Esophagus muscularis mucosa (tissue), 4 donors: ENCODE measurements at regions not wholly inside any gene's neighbourhood (a gene's known extent, or its start where the extent isn't known, plus 50 kb on each side); places are given as distances from the start of the nearest gene placed in this dataset.
"Not testable (repeated sequence)": the region's sequence is repeated elsewhere in the genome, so short reads cannot be mapped to it uniquely, and the experiment has no call there.

Experiments used
- DNase-seq: peaks from one replicate; pipeline ENCODE4 v3.0.0-alpha.2; 2017; ENCODE audit errors: extremely low spot score
- H3K27ac ChIP-seq, 4 donors: fragments of 200-600 bp; sonication (generic); replicated peaks in 1 of 4; 1 replicate in 3 of 4; 2 replicates in 1 of 4; pipeline ENCODE4 v1.5.1; 2016 to 2019; ENCODE audit warnings: mild to moderate bottlenecking in 1 of 4
- H3K27me3 ChIP-seq, 4 donors: fragments of 200-600 bp; sonication (generic); one replicate each; pipeline versions ENCODE4 v1.5.1 to v1.6.0; 2016 to 2019
- H3K36me3 ChIP-seq, 4 donors: fragments of 200-600 bp; sonication (generic); one replicate each; pipeline ENCODE4 v1.5.1; 2016 to 2019
- H3K4me1 ChIP-seq, 4 donors: fragments of 200-600 bp; sonication (generic); one replicate each; pipeline ENCODE4 v1.5.1; 2016 to 2019
- H3K4me3 ChIP-seq, 4 donors: fragments of 200-600 bp; sonication (generic); 1 replicate in 2 of 4; 2 replicates in 2 of 4; pipeline ENCODE4 v1.5.1; 2016 to 2019; ENCODE audit warnings: mild to moderate bottlenecking in 4 of 4, moderate library complexity in 1 of 4
- H3K9me3 ChIP-seq, 4 donors: fragments of 200-600 bp; sonication (generic); 1 replicate in 3 of 4; 2 replicates in 1 of 4; pipeline ENCODE4 v1.5.1; 2016 to 2019
- CTCF ChIP-seq, 3 experiments: fragments of 200-600 bp in 2 of 3; fragments of 450-650 bp in 1 of 3; sonication (generic) in 2 of 3; IDR thresholded peaks; one replicate each; pipeline ENCODE4 v1.5.1; 2017 to 2019; ENCODE audit warnings: antibody characterized with exemption in 3 of 3, mild to moderate bottlenecking in 2 of 3, moderate library complexity in 1 of 3
- EP300 ChIP-seq: sonication (generic); formaldehyde crosslinking; IDR thresholded peaks from one replicate; pipeline ENCODE4 v1.6.1; 2017; ENCODE audit warnings: antibody characterized with exemption
- POLR2A ChIP-seq: fragments of 450-650 bp; IDR thresholded peaks from one replicate; pipeline ENCODE4 v1.6.1; 2017; ENCODE audit warnings: antibody characterized with exemption, moderate library complexity, mild to moderate bottlenecking, low read depth
- POLR2AphosphoS5 ChIP-seq, 2 donors: sonication (generic); formaldehyde crosslinking; IDR thresholded peaks; one replicate each; pipeline ENCODE4 v1.6.1; 2017; ENCODE audit warnings: antibody characterized with exemption in 2 of 2
- WGBS: methylation state at CpG from one replicate; pipeline ENCODE4 v1.1.5; 2018; 5-methylcytosine and 5-hydroxymethylcytosine counted together
- intact Hi-C: fragments of 100-400 bp; cut with DNase I; formaldehyde crosslinking; loops from one replicate; pipeline ENCODE4 v1.15.1; 2023

- no peak for TF ChIP-seq CTCF (IDR thresholded peaks at IDR 0.05)
- TF ChIP-seq POLR2AphosphoS5 (IDR thresholded peaks at IDR 0.05): no peak
- TF ChIP-seq EP300: no peak
- TF ChIP-seq POLR2A: no peak
- DNase-seq: no peak
- peaks cover 0 to 13% (median 0%) of the 10 kb centered on the region in 4 donors for H3K9me3 ChIP-seq
- no peaks in the 10 kb centered on the region for H3K27me3 ChIP-seq
- no peaks in the 10 kb centered on the region for H3K4me1 ChIP-seq
- no peak overlapping the region for H3K27ac ChIP-seq
- H3K4me3 ChIP-seq: no peak overlapping the region
- H3K36me3 ChIP-seq: no peaks in the 10 kb centered on the region
- intact Hi-C loops: no loop called here
- WGBS: 88% methylated on average over 1 of the region's 1 CpG
Measured at GRCh38 chr1:60808676-60809075, 273.7 kb upstream of the NFIA start.

- WGBS: 96% methylated on average over 2 of the region's 2 CpGs
- no peaks in the 10 kb centered on the region for H3K27me3 ChIP-seq
- no peak overlapping the region for H3K4me3 ChIP-seq
- no peak overlapping the region for H3K27ac ChIP-seq
- DNase-seq: no peak
- peaks cover 0 to 13% (median 0%) of the 10 kb centered on the region in 4 donors for H3K9me3 ChIP-seq
- H3K4me1 ChIP-seq: no peaks in the 10 kb centered on the region
- TF ChIP-seq EP300 (no peak), CTCF (IDR thresholded peaks at IDR 0.05) (no peak), POLR2A (no peak), POLR2AphosphoS5 (IDR thresholded peaks at IDR 0.05) (no peak)
- no peaks in the 10 kb centered on the region for H3K36me3 ChIP-seq
- intact Hi-C loops: no loop called here
Measured at GRCh38 chr1:60802884-60803283, 279.5 kb upstream of the NFIA start.

GRCh38 chr1:60797351-60797750 lies 285.0 kb upstream of the NFIA start:
- Histone ChIP-seq H3K9me3 (no peaks in the 10 kb centered on the region), H3K27ac (no peak overlapping the region), H3K4me3 (no peak overlapping the region), H3K4me1 (no peaks in the 10 kb centered on the region), H3K36me3 (no peaks in the 10 kb centered on the region), H3K27me3 (no peaks in the 10 kb centered on the region)
- DNase-seq: no peak
- intact Hi-C loops: no loop called here
- TF ChIP-seq POLR2A: no peak
- TF ChIP-seq EP300: no peak
- no peak for TF ChIP-seq POLR2AphosphoS5 (IDR thresholded peaks at IDR 0.05)
- no peak for TF ChIP-seq CTCF (IDR thresholded peaks at IDR 0.05)
- WGBS: 76% methylated on average over 2 of the region's 2 CpGs

- Histone ChIP-seq H3K27me3 (no peaks in the 10 kb centered on the region), H3K4me3 (no peak overlapping the region), H3K36me3 (no peaks in the 10 kb centered on the region), H3K9me3 (no peaks in the 10 kb centered on the region), H3K27ac (no peak overlapping the region), H3K4me1 (no peaks in the 10 kb centered on the region)
- DNase-seq: no peak
- intact Hi-C loops: no loop called here
- WGBS: 73% methylated on average over 5 of the region's 5 CpGs
- TF ChIP-seq POLR2A: no peak
- no peak for TF ChIP-seq POLR2AphosphoS5 (IDR thresholded peaks at IDR 0.05)
- TF ChIP-seq CTCF (IDR thresholded peaks at IDR 0.05): no peak
- TF ChIP-seq EP300: no peak
Measured at GRCh38 chr1:60791226-60791625, 291.1 kb upstream of the NFIA start.

- H3K4me1 ChIP-seq, intact Hi-C loops, H3K36me3 ChIP-seq, DNase-seq, H3K9me3 ChIP-seq, H3K4me3 ChIP-seq, H3K27ac ChIP-seq, H3K27me3 ChIP-seq: not testable (repeated sequence)
- 94% methylated on average over 2 of the region's 2 CpGs for WGBS
Measured at GRCh38 chr1:60773099-60773498, 309.3 kb upstream of the NFIA start.
